Mesothelial cell of epicardium (in vitro differentiated cells): ENCODE measurements at regions not wholly inside any gene's neighbourhood (a gene's known extent, or its start where the extent isn't known, plus 50 kb on each side); places are given as distances from the start of the nearest gene placed in this dataset.

Experiments
- DNase-seq, 2 experiments: peaks; one replicate each; pipeline ENCODE4 v3.0.0; 2021; ENCODE audit warnings: low spot score in 2 of 2; ENCODE audit not compliant: unreplicated experiment in 2 of 2
- H3K27ac Mint-ChIP-seq: 2 replicates; pipeline ENCODE4 v1.8.0; 2021; ENCODE audit warnings: mixed read lengths
- H3K27me3 Mint-ChIP-seq: 2 replicates; pipeline ENCODE4 v1.8.0; 2021; ENCODE audit warnings: low read depth, mixed read lengths
- H3K36me3 Mint-ChIP-seq: 2 replicates; pipeline ENCODE4 v1.8.0; 2021; ENCODE audit warnings: mixed read lengths
- H3K4me1 Mint-ChIP-seq: 2 replicates; pipeline ENCODE4 v1.8.0; 2021; ENCODE audit warnings: mixed read lengths
- H3K4me3 Mint-ChIP-seq: 2 replicates; pipeline ENCODE4 v1.8.0; 2021; ENCODE audit warnings: mild to moderate bottlenecking, moderate library complexity, mixed read lengths
- H3K9me3 Mint-ChIP-seq: 2 replicates; pipeline ENCODE4 v1.8.0; 2021; ENCODE audit warnings: mixed read lengths
- CTCF ChIP-seq: fragments of 200-600 bp; sonication (generic); IDR thresholded peaks from one replicate; pipeline ENCODE4 v1.5.0; 2021; ENCODE audit warnings: antibody characterized with exemption; ENCODE audit not compliant: unreplicated experiment

DNA sequence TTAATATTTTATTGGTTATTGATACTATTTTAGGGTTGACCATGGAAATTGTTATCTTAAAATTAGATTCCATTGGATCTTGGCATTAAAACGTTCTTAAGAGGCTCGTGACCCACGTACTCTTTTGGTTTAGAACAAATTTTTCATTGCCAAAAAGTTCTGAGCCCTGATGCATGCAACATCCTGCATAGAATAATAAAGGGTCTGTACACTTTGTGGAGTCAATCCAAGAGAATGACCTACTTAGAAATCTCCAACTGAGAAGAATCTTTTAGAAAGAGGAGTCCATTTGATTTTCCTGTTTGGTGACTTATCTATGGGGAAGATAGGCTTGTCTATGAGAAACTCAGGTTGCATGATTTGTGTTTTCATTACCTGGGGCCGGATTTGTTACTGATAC lies 404.2 kb upstream of the RGMA start:
- Mint-ChIP-seq H3K36me3 (no peaks in the 10 kb centered on the region), H3K4me3 (no peak overlapping the region), H3K4me1 (peaks cover 22% of the 10 kb centered on the region), H3K27ac (no peak overlapping the region), H3K9me3 (no peaks in the 10 kb centered on the region), H3K27me3 (peaks cover 10% of the 10 kb centered on the region)
- no peak for DNase-seq
- TF ChIP-seq CTCF: no peak

GRCh38 chr15:93491291-93491690 lies 402.3 kb upstream of the RGMA start:
- Mint-ChIP-seq H3K36me3 (no peaks in the 10 kb centered on the region), H3K4me1 (peaks cover 7% of the 10 kb centered on the region), H3K27me3 (peaks cover 6% of the 10 kb centered on the region), H3K4me3 (no peak overlapping the region), H3K27ac (no peak overlapping the region), H3K9me3 (no peaks in the 10 kb centered on the region)
- no peak for TF ChIP-seq CTCF
- no peak for DNase-seq

DNA sequence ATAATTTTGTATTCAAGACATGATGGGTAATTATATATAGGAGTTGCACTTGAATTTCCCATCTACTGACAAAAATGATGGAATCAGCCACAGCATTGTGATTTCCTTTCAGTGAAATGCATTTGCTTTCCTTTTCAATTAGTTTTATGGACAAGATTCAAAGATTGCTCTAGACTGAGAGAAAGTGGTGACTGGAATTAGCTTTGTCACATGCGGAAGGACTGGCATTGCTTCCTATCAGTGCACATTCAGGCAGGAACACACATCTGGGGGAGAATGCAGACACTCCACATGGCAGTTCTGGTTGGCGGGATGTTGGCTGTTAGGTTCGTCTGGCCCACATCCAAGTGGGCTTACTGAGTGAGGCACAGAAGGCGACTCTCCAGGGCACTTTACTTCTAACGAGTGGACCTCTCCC lies 399.3 kb upstream of the RGMA start:
- peaks cover 5% of the 10 kb centered on the region for H3K4me1 Mint-ChIP-seq
- no peak for DNase-seq
- H3K4me3 Mint-ChIP-seq: no peak overlapping the region
- no peak for TF ChIP-seq CTCF
- H3K36me3 Mint-ChIP-seq: no peaks in the 10 kb centered on the region
- H3K9me3 Mint-ChIP-seq: no peaks in the 10 kb centered on the region
- H3K27me3 Mint-ChIP-seq: peaks cover 12% of the 10 kb centered on the region
- no peak overlapping the region for H3K27ac Mint-ChIP-seq

DNA sequence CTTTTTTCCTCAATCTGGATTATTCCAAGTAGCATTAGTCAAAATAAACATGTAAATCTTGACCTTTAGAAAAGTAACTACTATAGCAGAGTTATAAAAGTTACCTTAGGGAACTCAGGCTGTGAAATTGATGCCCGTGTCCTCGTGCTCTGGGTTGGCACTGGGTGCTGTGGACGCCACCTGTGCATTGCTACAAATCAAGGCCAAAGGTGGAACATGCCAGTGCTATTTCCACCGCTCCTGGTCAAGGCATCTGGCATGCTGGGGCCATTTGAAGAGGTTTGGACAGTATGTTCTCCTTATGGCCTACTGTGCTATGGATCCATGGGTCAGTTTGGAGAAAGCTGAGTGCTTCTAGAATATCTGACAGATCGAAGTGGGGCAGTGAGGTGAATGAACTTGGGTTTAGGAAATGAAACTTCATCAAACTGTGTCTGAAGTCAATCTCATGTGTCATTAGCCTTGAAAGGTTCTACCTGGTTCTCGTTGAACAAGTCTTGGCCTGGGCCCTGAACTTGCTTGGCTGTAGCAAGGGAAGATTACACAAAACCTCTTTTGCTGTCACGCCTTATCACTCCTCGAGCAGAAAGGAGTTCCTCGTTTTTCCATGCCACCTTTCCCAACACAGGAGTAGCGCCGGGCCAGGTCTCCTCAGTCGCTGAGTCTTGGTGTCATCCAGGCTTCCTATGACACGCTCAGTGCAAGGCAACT lies 397.6 kb upstream of the RGMA start:
- H3K27ac Mint-ChIP-seq: no peak overlapping the region
- no peak overlapping the region for H3K4me3 Mint-ChIP-seq
- H3K27me3 Mint-ChIP-seq: peaks cover 12% of the 10 kb centered on the region
- H3K9me3 Mint-ChIP-seq: no peaks in the 10 kb centered on the region
- no peak for DNase-seq
- peaks cover 5% of the 10 kb centered on the region for H3K4me1 Mint-ChIP-seq
- H3K36me3 Mint-ChIP-seq: no peaks in the 10 kb centered on the region
- TF ChIP-seq CTCF: no peak

GRCh38 chr15:93485438-93486327 lies 396.7 kb upstream of the RGMA start:
- H3K36me3 Mint-ChIP-seq: no peaks in the 10 kb centered on the region
- TF ChIP-seq CTCF: no peak
- H3K27ac Mint-ChIP-seq: no peak overlapping the region
- H3K9me3 Mint-ChIP-seq: no peaks in the 10 kb centered on the region
- DNase-seq: no peak
- peaks cover 5% of the 10 kb centered on the region for H3K4me1 Mint-ChIP-seq
- no peak overlapping the region for H3K4me3 Mint-ChIP-seq
- peaks cover 7% of the 10 kb centered on the region for H3K27me3 Mint-ChIP-seq
